Breast epithelium (tissue), 4 donors: ENCODE measurements at regions not wholly inside any gene's neighbourhood (a gene's known extent, or its start where the extent isn't known, plus 50 kb on each side); places are given as distances from the start of the nearest gene placed in this dataset.

Source experiments
- DNase-seq, 2 donors: peaks; one replicate each; pipeline ENCODE4 v3.0.0-alpha.2; 2019; ENCODE audit warnings: low spot score in 2 of 2
- H3K27ac ChIP-seq, 2 donors: fragments of 200-600 bp; sonication (generic) in 1 of 2; one replicate each; pipeline ENCODE4 v1.5.1; 2016 to 2019; ENCODE audit warnings: mild to moderate bottlenecking in 1 of 2
- H3K27me3 ChIP-seq, 2 donors: fragments of 200-600 bp; sonication (generic) in 1 of 2; one replicate each; pipeline versions ENCODE4 v1.5.1 to v1.6.0; 2017 to 2019; ENCODE audit warnings: control low read depth in 1 of 2, mild to moderate bottlenecking in 1 of 2
- H3K36me3 ChIP-seq: fragments of 200-600 bp; one replicate; pipeline ENCODE4 v1.5.1; 2019
- H3K4me1 ChIP-seq, 2 donors: fragments of 200-600 bp; sonication (generic); one replicate each; pipeline ENCODE4 v1.5.1; 2016 to 2019; ENCODE audit warnings: control low read depth in 1 of 2
- H3K4me3 ChIP-seq, 3 donors: fragments of 200-600 bp; sonication (generic); 1 replicate in 2 of 3; 2 replicates in 1 of 3; pipeline ENCODE4 v1.5.1; 2016 to 2019; ENCODE audit warnings: mild to moderate bottlenecking in 3 of 3, moderate library complexity in 2 of 3
- H3K9me3 ChIP-seq, 2 donors: fragments of 200-600 bp; sonication (generic) in 1 of 2; one replicate each; pipeline ENCODE4 v1.5.1; 2016 to 2019; ENCODE audit warnings: control low read depth in 1 of 2
- POLR2A ChIP-seq: fragments of 450-650 bp; IDR thresholded peaks from one replicate; pipeline ENCODE4 v1.6.1; 2016; ENCODE audit warnings: antibody characterized with exemption, mild to moderate bottlenecking, moderate library complexity
- POLR2AphosphoS5 ChIP-seq, 3 donors: sonication (generic); formaldehyde crosslinking; IDR thresholded peaks; one replicate each; pipeline ENCODE4 v1.6.1; 2017; ENCODE audit warnings: antibody characterized with exemption in 3 of 3
- intact Hi-C: fragments of 100-400 bp; cut with DNase I; formaldehyde crosslinking; loops from one replicate; pipeline ENCODE4 v1.15.1; 2023; ENCODE audit warnings: low total_unique reads
- TF ChIP-seq, protein P1 (sequence below), 3 donors: fragments of 450-650 bp; IDR thresholded peaks; one replicate each; pipeline ENCODE4 v1.5.1; 2016 to 2017; ENCODE audit warnings: antibody characterized with exemption in 3 of 3, mild to moderate bottlenecking in 3 of 3, moderate library complexity in 3 of 3

DNA sequence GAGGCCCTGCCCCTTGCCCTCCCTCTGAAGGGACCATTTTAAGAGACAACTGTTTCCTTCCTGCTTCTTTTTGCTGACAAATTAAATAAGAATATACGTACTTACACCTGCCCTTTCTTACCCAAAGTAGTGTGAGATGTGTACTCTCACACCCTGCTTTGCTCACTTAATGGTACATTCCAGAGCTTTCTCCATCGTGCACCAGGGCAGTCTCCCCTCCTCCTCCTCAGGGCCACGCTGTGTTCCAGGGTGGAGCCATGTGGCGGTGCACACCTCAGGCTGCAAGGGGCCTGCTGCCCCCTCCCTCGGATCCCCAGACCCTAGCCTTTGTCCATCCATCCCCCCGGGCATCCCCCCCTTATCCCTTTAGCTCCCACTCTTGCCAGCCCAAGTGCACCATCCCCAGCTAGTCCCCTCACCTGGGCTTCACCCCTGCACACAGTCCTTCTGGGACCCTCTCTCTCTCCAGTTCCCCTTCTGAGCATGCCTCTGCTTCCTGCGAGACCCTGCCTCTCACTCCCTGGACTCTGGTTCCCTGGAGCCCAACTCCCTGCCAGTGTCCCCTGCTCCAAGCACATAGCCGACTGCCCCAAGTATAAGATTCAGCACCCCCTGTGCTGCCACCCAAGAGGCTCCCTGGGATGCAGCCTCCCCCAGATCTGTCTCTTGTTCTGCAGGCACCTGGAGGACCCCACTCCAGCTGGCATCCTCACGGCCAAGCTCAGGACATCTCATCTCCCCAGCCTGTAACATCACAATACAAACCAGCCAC is 89.5 kb upstream of the IQSEC1 start:
- no peaks in the 10 kb centered on the region for H3K27me3 ChIP-seq
- H3K36me3 ChIP-seq: no peaks in the 10 kb centered on the region
- no peaks in the 10 kb centered on the region for H3K4me1 ChIP-seq
- no peak overlapping the region for H3K4me3 ChIP-seq
- TF ChIP-seq, protein P1, sequence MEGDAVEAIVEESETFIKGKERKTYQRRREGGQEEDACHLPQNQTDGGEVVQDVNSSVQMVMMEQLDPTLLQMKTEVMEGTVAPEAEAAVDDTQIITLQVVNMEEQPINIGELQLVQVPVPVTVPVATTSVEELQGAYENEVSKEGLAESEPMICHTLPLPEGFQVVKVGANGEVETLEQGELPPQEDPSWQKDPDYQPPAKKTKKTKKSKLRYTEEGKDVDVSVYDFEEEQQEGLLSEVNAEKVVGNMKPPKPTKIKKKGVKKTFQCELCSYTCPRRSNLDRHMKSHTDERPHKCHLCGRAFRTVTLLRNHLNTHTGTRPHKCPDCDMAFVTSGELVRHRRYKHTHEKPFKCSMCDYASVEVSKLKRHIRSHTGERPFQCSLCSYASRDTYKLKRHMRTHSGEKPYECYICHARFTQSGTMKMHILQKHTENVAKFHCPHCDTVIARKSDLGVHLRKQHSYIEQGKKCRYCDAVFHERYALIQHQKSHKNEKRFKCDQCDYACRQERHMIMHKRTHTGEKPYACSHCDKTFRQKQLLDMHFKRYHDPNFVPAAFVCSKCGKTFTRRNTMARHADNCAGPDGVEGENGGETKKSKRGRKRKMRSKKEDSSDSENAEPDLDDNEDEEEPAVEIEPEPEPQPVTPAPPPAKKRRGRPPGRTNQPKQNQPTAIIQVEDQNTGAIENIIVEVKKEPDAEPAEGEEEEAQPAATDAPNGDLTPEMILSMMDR (IDR thresholded peaks at IDR 0.05): no peak
- TF ChIP-seq POLR2AphosphoS5 (IDR thresholded peaks at IDR 0.05) (no peak), POLR2A (no peak)
- intact Hi-C loops: no loop called here
- no peak overlapping the region for H3K27ac ChIP-seq
- peak in 1 of 2 donors; percentile 33 for DNase-seq
- H3K9me3 ChIP-seq: peaks cover 0 to under 1% of the 10 kb centered on the region in 2 donors

DNA sequence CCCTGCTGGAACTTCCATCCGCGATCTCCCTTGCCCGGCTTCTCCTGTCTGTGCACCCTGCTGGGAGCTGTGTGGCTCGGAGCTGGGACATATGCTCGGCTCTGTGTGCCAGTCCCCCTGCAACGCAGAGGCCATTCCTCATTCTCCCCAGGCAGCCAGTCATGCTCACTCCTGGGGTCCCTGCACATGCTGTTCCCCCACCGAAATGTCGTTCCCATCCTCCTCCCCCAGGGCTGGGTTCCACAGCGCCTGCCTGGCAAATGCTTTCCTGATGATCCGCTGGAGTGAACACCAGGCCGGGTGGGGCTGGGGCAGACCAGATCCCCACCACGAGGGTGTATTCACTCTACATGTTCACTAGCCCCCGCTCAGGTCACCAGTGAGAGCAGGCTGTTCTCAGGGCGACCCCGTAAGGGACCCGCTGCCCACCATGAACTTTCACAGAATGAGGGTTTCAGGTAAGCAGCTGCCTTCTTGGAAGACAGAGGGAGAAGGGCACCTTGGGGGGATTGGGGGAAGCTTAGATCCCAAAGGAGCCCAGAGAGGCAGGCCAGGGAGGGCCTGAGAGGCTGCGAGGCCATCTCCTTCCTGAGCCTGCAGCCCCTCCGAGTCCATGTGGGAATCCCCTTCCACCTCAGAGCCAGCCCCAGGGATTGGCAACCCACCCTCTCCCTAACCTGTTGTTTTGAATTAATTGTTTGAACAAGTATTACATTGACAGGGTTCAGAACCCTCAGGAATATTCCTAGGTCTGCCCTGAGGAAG is 88.7 kb upstream of the IQSEC1 start:
- peaks cover 0 to 8% of the 10 kb centered on the region in 2 donors for H3K9me3 ChIP-seq
- no peaks in the 10 kb centered on the region for H3K36me3 ChIP-seq
- H3K27ac ChIP-seq: no peak overlapping the region
- no peaks in the 10 kb centered on the region for H3K4me1 ChIP-seq
- peak in 1 of 2 donors; percentile 33 for DNase-seq
- no peaks in the 10 kb centered on the region for H3K27me3 ChIP-seq
- no peak overlapping the region for H3K4me3 ChIP-seq
- TF ChIP-seq POLR2AphosphoS5 (IDR thresholded peaks at IDR 0.05) (no peak), POLR2A (no peak)
- TF ChIP-seq, protein P1 (IDR thresholded peaks at IDR 0.05): no peak
- intact Hi-C loops: no loop called here

DNA sequence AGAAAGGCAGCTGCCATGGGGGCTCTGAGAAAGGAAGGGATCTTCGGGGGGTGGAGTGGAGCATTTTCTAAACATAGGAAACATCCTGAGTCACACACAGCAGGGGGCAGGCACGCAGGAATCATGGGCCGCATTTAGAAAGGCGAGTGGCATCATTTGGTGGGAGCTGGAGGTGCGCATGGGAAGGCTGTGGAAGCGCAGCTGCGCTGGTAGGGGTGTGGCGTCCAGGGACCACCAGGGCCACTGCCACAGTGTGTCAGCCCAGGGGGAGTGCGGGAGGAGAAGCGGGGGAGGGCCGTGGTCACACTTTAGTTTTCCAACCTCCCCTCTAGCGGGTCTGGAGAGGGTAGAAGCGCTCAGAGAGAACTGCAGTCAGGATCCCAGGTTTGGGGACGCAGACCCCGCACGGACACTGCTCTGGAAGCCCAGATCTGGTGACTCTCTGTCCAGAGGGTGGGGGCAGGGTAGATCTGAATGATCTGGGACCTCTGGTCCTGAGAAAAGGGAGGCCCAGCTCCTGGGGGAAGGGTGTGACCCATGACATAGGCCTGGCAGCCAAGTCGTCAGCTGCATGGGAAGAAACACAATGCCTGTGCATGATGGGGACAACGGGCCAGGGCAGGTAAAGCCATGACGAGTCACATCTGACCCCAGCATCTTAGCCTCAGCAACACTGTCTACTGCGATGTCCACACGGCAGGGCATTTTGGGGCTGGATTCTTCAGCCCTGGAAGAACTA is 88.0 kb upstream of the IQSEC1 start:
- intact Hi-C loops: no loop called here
- DNase-seq: peak in 1 of 2 donors; percentile 45
- H3K9me3 ChIP-seq: peaks cover 5 to 12% of the 10 kb centered on the region in 2 donors

DNA sequence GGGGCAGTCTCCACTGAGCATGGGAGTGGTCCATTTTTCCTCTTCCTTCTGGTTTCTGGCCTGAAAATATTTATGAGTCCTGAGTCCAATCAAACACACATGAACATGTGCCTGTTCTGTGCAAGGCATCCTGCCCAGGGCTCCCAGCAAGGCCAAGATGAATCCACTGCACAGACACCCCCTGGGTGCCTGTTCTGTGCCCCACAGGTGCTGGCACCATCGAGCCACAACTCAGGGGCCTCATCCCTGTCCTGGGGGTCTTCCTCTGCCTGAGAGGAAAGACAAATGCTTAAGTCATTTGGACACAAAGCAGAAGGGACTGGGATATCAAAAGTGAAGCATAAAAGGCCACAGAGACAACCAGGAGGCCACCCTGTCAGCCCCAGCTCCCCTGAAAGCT is 87.4 kb upstream of the IQSEC1 start:
- H3K4me3 ChIP-seq: no peak overlapping the region
- no peaks in the 10 kb centered on the region for H3K4me1 ChIP-seq
- DNase-seq: peak in 1 of 2 donors; percentile 6
- H3K9me3 ChIP-seq: peaks cover 6 to 18% of the 10 kb centered on the region in 2 donors
- no peaks in the 10 kb centered on the region for H3K27me3 ChIP-seq
- no peak overlapping the region for H3K27ac ChIP-seq
- no peaks in the 10 kb centered on the region for H3K36me3 ChIP-seq
- intact Hi-C loops: no loop called here
- TF ChIP-seq, protein P1 (IDR thresholded peaks at IDR 0.05): no peak
- TF ChIP-seq POLR2A (no peak), POLR2AphosphoS5 (IDR thresholded peaks at IDR 0.05) (no peak)

More for the DNA sequence above, 88.0 kb upstream of the IQSEC1 start:
- Histone ChIP-seq H3K4me1 (no peaks in the 10 kb centered on the region), H3K27me3 (no peaks in the 10 kb centered on the region), H3K4me3 (no peak overlapping the region), H3K27ac (no peak overlapping the region), H3K36me3 (no peaks in the 10 kb centered on the region)
- TF ChIP-seq, protein P1 (IDR thresholded peaks at IDR 0.05): no peak
- TF ChIP-seq POLR2A (no peak), POLR2AphosphoS5 (IDR thresholded peaks at IDR 0.05) (no peak)
